Gastrocnemius medialis (tissue), 4 donors: ENCODE measurements at regions not wholly inside any gene's neighbourhood (a gene's known extent, or its start where the extent isn't known, plus 50 kb on each side); places are given as distances from the start of the nearest gene placed in this dataset.
"Not testable (repeated sequence)": the region's sequence is repeated elsewhere in the genome, so short reads cannot be mapped to it uniquely, and the experiment has no call there.

Experiments
- ATAC-seq, 2 donors: fragments of 150-250 bp; one replicate each; pipeline ENCODE4 v1.9.1; 2016
- DNase-seq, 2 donors: peaks; one replicate each; pipeline ENCODE4 v3.0.0-alpha.2; 2019
- H3K27ac ChIP-seq, 4 donors: fragments of 200-600 bp; sonication (generic); 1 replicate in 1 of 4; 2 replicates in 3 of 4; pipeline ENCODE4 v1.5.1; 2016 to 2018; ENCODE audit warnings: mild to moderate bottlenecking in 2 of 4, moderate library complexity in 1 of 4
- H3K27me3 ChIP-seq, 3 donors: fragments of 200-600 bp; sonication (generic) in 2 of 3; 1 replicate in 1 of 3; 2 replicates in 2 of 3; pipeline versions ENCODE4 v1.5.1 to v1.6.0; 2016 to 2019; ENCODE audit warnings: mild to moderate bottlenecking in 1 of 3, moderate library complexity in 1 of 3
- H3K36me3 ChIP-seq, 2 donors: fragments of 200-600 bp; sonication (generic) in 1 of 2; one replicate each; pipeline ENCODE4 v1.5.1; 2017 to 2018
- H3K4me1 ChIP-seq, 2 donors: fragments of 200-600 bp; sonication (generic) in 1 of 2; one replicate each; pipeline ENCODE4 v1.5.1; 2016 to 2017; ENCODE audit warnings: mild to moderate bottlenecking in 2 of 2
- H3K4me3 ChIP-seq, 4 donors: fragments of 200-600 bp; sonication (generic) in 3 of 4; 1 replicate in 1 of 4; 2 replicates in 3 of 4; pipeline ENCODE4 v1.5.1; 2016 to 2019; ENCODE audit warnings: mild to moderate bottlenecking in 2 of 4
- H3K9me3 ChIP-seq, 3 donors: fragments of 200-600 bp; sonication (generic) in 2 of 3; 1 replicate in 1 of 3; 2 replicates in 2 of 3; pipeline ENCODE4 v1.5.1; 2016 to 2019
- POLR2A ChIP-seq, 2 donors: fragments of 450-650 bp; IDR thresholded peaks; one replicate each; pipeline ENCODE4 v1.6.1; 2017; ENCODE audit warnings: antibody characterized with exemption in 2 of 2, mild to moderate bottlenecking in 2 of 2, moderate library complexity in 2 of 2
- in situ Hi-C, 4 donors: fragments of 200-750 bp; cut with MboI; loops; one replicate each; pipeline versions ENCODE4 v1.15.0 to v1.8.0; 2017; ENCODE audit warnings: low sequenced_read_pairs in 4 of 4
- intact Hi-C: fragments of 100-400 bp; cut with DNase I; formaldehyde crosslinking; loops from one replicate; pipeline ENCODE4 v1.15.1; 2023; ENCODE audit warnings: low total_unique reads
- TF ChIP-seq, protein P1 (sequence below), 5 experiments: fragments of 450-650 bp in 3 of 5; fragments of 200-600 bp in 2 of 5; sonication (generic) in 2 of 5; IDR thresholded peaks in 4 of 5; conservative IDR thresholded peaks in 1 of 5; 1 replicate in 4 of 5; 2 replicates in 1 of 5; pipeline ENCODE4 v1.5.1; 2016 to 2019; ENCODE audit warnings: antibody characterized with exemption in 5 of 5, mild to moderate bottlenecking in 3 of 5, moderate library complexity in 3 of 5

DNA sequence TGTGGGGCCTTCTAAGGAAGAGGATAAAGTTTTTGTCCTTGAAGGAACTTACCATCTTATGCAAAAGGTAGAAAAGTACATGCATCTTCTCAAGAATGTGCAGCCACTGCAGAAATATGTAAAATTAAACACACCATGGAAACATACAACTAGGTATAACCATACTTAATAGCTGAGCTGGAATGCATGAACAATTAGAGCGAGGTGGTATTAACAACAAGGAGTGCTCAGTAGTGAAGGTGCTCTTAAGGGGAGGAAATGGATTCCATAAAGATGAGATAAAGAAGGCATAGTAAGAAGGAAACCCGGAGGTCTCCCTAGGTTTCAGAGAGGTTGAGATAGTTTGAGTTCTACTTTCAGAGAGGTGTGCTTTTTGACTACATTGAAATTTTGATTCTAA, 415.9 kb downstream of the NDFIP2 start:
- no peak overlapping the region for H3K4me3 ChIP-seq
- H3K27ac ChIP-seq, result no peak overlapping the region
- H3K36me3 ChIP-seq, result no peaks in the 10 kb centered on the region
- in situ Hi-C loops (no loop called here), intact Hi-C loops (no loop called here)
- DNase-seq, result no peak
- peaks cover 0 to 10% of the 10 kb centered on the region in 2 donors for H3K4me1 ChIP-seq
- no peak for ATAC-seq
- TF ChIP-seq, protein P1, sequence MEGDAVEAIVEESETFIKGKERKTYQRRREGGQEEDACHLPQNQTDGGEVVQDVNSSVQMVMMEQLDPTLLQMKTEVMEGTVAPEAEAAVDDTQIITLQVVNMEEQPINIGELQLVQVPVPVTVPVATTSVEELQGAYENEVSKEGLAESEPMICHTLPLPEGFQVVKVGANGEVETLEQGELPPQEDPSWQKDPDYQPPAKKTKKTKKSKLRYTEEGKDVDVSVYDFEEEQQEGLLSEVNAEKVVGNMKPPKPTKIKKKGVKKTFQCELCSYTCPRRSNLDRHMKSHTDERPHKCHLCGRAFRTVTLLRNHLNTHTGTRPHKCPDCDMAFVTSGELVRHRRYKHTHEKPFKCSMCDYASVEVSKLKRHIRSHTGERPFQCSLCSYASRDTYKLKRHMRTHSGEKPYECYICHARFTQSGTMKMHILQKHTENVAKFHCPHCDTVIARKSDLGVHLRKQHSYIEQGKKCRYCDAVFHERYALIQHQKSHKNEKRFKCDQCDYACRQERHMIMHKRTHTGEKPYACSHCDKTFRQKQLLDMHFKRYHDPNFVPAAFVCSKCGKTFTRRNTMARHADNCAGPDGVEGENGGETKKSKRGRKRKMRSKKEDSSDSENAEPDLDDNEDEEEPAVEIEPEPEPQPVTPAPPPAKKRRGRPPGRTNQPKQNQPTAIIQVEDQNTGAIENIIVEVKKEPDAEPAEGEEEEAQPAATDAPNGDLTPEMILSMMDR (IDR thresholded peaks at IDR 0.05 in 4 of 5, conservative IDR thresholded peaks at IDR 0.05 in 1 of 5), result no peak
- TF ChIP-seq POLR2A (IDR thresholded peaks at IDR 0.05), result no peak
- H3K9me3 ChIP-seq, result no peaks in the 10 kb centered on the region
- no peaks in the 10 kb centered on the region for H3K27me3 ChIP-seq

DNA sequence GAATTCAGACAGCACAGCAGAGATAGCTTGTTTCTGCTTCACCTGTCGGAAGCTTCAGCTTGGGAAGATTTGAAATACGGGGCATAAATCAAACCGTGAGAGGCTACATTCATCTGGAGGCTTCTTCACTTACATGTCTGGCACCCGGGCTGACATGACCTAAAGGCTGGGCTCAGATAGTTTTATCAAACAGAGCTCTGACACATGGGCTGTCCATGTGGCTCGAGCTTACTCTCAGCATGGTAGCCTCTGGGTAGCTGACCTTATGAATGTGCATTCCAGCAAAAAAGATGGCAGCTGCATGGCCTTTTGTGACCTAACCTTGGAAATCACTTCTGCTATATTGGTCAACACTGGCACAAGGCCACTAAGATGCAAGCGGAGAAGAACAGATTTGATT, 414.5 kb downstream of the NDFIP2 start:
- DNase-seq (no peak), ATAC-seq (no peak)
- H3K36me3 ChIP-seq, result no peaks in the 10 kb centered on the region
- intact Hi-C loops, result no loop called here
- no peak overlapping the region for H3K4me3 ChIP-seq
- H3K27me3 ChIP-seq, result no peaks in the 10 kb centered on the region
- H3K27ac ChIP-seq, result no peak overlapping the region
- H3K4me1 ChIP-seq, result peaks cover 0 to 10% of the 10 kb centered on the region in 2 donors
- H3K9me3 ChIP-seq, result no peaks in the 10 kb centered on the region
- no peak for TF ChIP-seq POLR2A (IDR thresholded peaks at IDR 0.05)
- TF ChIP-seq, protein P1 (IDR thresholded peaks at IDR 0.05 in 4 of 5, conservative IDR thresholded peaks at IDR 0.05 in 1 of 5), result no peak
- in situ Hi-C loops, result no loop called here

DNA sequence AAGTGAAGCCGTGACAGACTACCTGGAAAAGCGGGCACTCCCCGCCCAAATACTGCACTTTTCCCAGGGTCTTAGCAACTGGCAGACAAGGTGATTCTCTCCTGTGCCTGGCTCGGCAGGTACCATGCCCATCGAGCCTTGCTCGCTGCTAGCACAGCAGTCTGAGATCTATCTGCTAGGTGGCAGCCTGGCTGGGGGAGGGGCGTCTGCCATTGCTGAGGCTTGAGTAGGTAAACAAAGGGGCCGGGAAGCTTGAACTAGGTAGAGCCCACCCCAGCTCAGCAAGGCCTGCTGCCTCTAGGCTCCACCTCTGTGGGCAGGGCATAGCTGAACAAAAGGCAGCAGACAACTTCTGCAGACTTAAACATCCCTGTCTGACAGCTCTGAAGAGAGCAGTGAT, 406.3 kb downstream of the NDFIP2 start:
- H3K27ac ChIP-seq, in situ Hi-C loops, H3K4me3 ChIP-seq, intact Hi-C loops, H3K36me3 ChIP-seq, DNase-seq, H3K4me1 ChIP-seq, ATAC-seq, H3K9me3 ChIP-seq, H3K27me3 ChIP-seq: not testable (repeated sequence)

DNA sequence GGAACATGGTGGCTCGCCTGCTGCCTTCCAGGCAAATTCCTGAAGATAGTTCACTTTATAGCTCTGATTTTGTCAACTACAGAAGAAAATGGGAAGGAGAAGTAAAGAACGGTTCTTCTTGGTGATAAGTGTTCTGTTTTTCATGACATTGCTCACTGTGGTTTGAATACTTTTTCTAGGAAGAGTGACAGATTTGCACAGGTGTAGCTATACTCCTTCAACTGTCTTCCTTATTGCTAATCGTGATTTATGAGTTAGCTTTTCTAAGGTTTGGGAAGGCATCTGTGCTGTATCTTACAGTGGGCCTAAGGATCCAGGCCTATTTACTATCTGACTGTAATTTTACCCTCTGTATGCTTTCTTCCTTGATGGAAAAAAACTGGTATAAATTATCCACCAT, 405.6 kb downstream of the NDFIP2 start:
- H3K4me1 ChIP-seq, result no peaks in the 10 kb centered on the region
- no peak for DNase-seq
- in situ Hi-C loops (no loop called here), intact Hi-C loops (no loop called here)
- H3K27ac ChIP-seq, result no peak overlapping the region
- ATAC-seq, result no peak
- no peaks in the 10 kb centered on the region for H3K27me3 ChIP-seq
- H3K9me3 ChIP-seq, result no peaks in the 10 kb centered on the region
- H3K4me3 ChIP-seq, result no peak overlapping the region
- no peaks in the 10 kb centered on the region for H3K36me3 ChIP-seq
- no peak for TF ChIP-seq POLR2A (IDR thresholded peaks at IDR 0.05)
- TF ChIP-seq, protein P1 (IDR thresholded peaks at IDR 0.05 in 4 of 5, conservative IDR thresholded peaks at IDR 0.05 in 1 of 5), result no peak

DNA sequence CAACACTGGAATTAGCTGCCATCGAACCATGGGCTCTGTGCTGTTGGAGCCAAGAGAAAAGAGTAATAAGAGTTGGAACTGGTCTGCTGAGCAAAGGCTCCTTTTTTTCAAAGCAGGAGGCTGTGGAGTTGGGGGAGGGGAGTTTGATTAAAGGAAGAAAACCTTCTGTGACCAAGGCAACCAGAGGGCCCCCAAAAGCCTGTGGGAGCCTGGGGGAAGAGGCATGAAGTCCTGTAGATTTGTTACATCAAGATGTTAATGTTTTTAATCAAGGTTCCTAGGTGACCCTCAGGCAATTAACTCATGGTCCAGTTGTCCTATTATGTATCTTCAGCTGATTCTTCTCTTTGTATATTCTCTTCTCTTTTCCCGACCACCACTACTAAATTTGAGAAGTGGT, 403.9 kb downstream of the NDFIP2 start:
- no peaks in the 10 kb centered on the region for H3K9me3 ChIP-seq
- no peak overlapping the region for H3K27ac ChIP-seq
- no peak for DNase-seq
- H3K27me3 ChIP-seq, result no peaks in the 10 kb centered on the region
- no peak for TF ChIP-seq POLR2A (IDR thresholded peaks at IDR 0.05)
- TF ChIP-seq, protein P1 (IDR thresholded peaks at IDR 0.05 in 4 of 5, conservative IDR thresholded peaks at IDR 0.05 in 1 of 5), result no peak
- no peak for ATAC-seq
- no peaks in the 10 kb centered on the region for H3K36me3 ChIP-seq
- no peaks in the 10 kb centered on the region for H3K4me1 ChIP-seq
- intact Hi-C loops, result no loop called here
- in situ Hi-C loops, result no loop called here
- no peak overlapping the region for H3K4me3 ChIP-seq
